A549 (cell line): ENCODE measurements at regions not wholly inside any gene's neighbourhood (a gene's known extent, or its start where the extent isn't known, plus 50 kb on each side); places are given as distances from the start of the nearest gene placed in this dataset.
"Not testable (repeated sequence)": the region's sequence is repeated elsewhere in the genome, so short reads cannot be mapped to it uniquely, and the experiment has no call there.

Experiments used
- ATOH8 ChIP-seq: fragments of 250-450 bp; sonication (Bioruptor Pico); IDR thresholded peaks from 2 replicates; pipeline ENCODE4 v1.5.0; 2020; ENCODE audit warnings: low read depth, mild to moderate bottlenecking, moderate library complexity
- CHD2 ChIP-seq: fragments of 150-350 bp; IDR thresholded peaks from 2 replicates; pipeline ENCODE4 v1.6.1; 2014; ENCODE audit warnings: low read length; ENCODE audit not compliant: partially characterized antibody
- CHD4 ChIP-seq: fragments of 200-600 bp; sonication (generic); IDR thresholded peaks from 2 replicates; pipeline ENCODE4 v1.6.1; 2016; ENCODE audit warnings: antibody characterized with exemption, mild to moderate bottlenecking, borderline replicate concordance
- CTCF ChIP-seq: fragments of >200 bp; sonication (Bioruptor Twin); formaldehyde crosslinking; IDR thresholded peaks from 3 replicates; pipeline ENCODE4 v1.5.1; 2016
- ELK1 ChIP-seq: fragments of 150-350 bp; IDR thresholded peaks from 2 replicates; pipeline ENCODE4 v1.6.1; 2014; ENCODE audit warnings: low read depth, mild to moderate bottlenecking, low read length
- KDM5A ChIP-seq: fragments of 200-600 bp; sonication (generic); IDR thresholded peaks from 2 replicates; pipeline ENCODE4 v1.6.1; 2016; ENCODE audit warnings: antibody characterized with exemption, mild to moderate bottlenecking
- POLR2A ChIP-seq: IDR thresholded peaks from 2 replicates; pipeline ENCODE4 v1.6.1; 2012; ENCODE audit warnings: mild to moderate bottlenecking, low read length
- RAD21 ChIP-seq, 2 experiments: fragments of >200 bp in 1 of 2; sonication (Bioruptor Twin) in 1 of 2; formaldehyde crosslinking in 1 of 2; IDR thresholded peaks in 1 of 2; conservative IDR thresholded peaks in 1 of 2; 2 replicates in 1 of 2; 3 replicates in 1 of 2; pipeline ENCODE4 v1.6.1; 2012 to 2018; ENCODE audit warnings: inconsistent platforms in 1 of 2
- RFX5 ChIP-seq: fragments of 450-650 bp; IDR thresholded peaks from 2 replicates; pipeline ENCODE4 v1.7.1; 2014; ENCODE audit warnings: antibody characterized with exemption, mild to moderate bottlenecking, moderate library complexity

- not testable (repeated sequence) for TF ChIP-seq CTCF; ELK1; POLR2A; KDM5A; ATOH8 (CRISPR knock-in tag); RFX5; CHD4; CHD2; RAD21 (conservative IDR thresholded peaks at IDR 0.05 in 1 of 2, IDR thresholded peaks at IDR 0.05 in 1 of 2)
Observed at GRCh38 chr2:191507252-191507853, 170.6 kb upstream of the NABP1 start.
